SHP77 treated with DMSO at 0.1 percent for 48 hours (cell line): ENCODE measurements at regions not wholly inside any gene's neighbourhood (a gene's known extent, or its start where the extent isn't known, plus 50 kb on each side); places are given as distances from the start of the nearest gene placed in this dataset.
"Not testable (repeated sequence)": the region's sequence is repeated elsewhere in the genome, so short reads cannot be mapped to it uniquely, and the experiment has no call there.

Experiments
- DNase-seq: peaks from one replicate; lab custom pipeline; 2025; lab: John Stamatoyannopoulos, UW

DNA sequence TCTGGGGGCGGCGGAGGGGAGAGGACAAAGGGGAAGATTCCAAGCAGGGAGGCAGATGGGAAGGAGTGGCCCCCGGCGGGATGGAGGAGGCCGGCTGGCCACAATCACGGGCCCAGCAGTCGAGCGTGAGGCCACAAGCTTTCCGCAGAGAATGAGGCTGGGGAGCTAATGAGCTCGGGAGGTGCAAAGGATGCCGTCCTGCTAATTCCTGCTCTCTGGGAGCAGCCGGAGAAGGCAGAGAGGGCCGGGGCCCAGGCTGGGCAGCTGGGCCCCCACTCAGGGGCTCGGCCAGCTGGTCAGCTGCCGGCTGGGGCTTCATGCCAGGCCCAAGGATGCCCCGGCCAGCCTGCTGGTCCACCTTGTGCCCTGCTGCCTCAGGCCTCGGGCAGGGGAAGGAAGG is 98.1 kb upstream of the LHX5 start:
- no peak for DNase-seq

DNA sequence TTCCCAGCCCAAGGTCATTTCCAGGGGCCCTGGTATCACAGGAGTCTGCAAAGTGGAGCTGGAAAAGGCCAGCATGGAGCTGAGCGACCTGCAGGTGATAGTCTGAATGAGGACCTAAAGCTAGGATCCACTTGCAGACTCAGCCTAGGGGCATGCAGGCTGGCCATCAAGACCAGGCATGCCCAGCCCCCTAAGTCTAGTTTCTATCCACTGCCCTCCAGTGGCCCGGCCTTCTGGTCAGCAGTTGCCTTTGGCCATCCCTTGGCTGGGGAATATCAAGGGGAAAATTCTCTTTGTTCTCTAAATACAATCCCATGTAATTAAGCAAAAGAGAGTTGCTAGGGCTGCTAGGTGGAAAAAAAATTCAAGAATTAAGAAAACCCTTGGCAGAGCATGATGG is 96.3 kb upstream of the LHX5 start:
- no peak for DNase-seq

DNA sequence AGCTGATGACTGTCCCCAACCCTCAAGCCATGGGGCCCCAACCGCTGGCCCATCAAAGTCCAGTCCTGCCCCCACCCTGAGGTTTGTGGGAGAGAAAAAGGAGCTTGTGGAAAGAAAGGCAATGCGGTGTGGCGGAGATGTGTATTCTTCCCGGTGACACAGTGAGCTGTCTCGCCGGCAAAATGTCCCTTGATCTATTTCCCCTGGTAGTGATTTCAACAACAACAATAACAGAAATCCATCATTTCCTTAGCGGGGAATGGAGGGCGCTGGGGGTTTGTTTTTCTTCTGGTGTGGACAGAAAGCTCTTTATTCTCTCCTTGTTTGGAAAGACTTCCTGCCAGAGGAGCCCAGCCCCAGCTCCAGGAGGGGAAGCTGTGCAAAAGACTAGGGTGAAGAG is 93.7 kb upstream of the LHX5 start:
- DNase-seq = no peak

DNA sequence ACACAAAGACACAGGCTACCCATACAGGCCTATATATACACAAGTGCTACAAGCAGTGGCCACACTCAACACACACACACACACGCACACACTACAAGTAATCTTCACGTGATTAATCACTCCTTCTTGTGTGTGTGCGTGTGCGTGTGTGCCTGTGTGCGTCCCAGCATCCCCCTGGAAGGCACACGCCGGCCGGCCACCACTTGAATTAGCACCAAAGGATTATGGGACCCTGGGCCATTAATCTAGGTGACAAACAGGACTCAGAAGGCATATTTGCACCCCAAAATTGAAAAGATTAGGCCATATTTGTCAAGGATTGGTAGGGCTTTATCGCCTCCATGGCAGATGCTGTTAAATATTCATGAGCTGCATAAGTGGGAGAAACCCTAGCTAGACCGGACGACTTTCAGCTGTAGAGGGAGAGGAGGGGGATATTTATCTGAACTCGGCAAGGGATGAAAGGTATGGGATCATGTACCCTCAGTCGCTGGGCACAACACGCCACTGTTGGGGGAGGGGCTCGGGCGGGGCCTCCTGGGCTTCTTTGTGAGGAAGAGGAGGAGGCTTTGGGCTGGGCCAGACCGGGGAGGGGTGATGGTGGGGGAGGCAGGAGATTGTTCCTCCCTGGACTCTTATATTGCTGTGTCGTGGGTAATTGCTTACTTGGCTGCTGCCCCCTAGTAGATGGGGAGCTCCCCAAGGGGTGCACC is 89.6 kb upstream of the LHX5 start:
- DNase-seq = no peak

DNA sequence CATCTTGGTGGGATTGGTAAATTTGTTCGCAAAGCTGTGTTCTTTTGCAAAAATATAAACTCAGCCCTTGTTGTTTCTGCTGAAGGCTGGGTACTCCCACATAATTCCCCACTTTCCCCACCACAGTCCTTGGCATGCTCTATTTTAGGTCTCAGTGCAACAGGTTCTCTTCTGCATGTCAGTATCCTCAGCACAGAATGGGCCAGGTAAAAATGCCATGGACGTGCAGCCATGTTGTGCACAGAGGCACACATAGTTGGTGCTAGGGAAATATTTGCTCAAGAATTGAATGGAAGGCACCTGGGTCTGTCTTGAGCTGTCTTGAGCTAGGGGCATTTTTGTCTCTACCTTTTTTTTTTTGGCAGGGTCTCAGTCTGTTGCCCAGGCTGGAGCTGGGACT is 87.8 kb upstream of the LHX5 start:
- no peak for DNase-seq

DNA sequence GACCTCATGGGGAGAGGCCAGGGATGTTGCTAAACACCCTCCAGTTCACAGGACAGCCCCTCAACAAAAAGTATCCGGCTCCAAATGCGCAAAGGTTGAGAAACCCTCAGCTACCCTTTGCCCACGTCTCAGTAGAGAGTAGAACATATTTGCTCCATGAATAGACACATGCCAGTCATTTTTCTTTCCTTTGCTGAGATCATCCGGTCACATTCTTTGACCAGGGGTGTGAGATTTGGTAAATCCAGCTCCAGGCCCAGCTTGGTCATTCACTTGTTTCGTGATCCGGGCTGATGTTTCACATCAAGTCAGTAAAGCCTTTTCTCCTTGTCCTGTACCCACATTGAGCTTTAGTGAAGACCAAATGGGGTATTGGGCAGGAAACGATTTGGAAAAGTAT is 83.6 kb upstream of the LHX5 start:
- DNase-seq = no peak

DNA sequence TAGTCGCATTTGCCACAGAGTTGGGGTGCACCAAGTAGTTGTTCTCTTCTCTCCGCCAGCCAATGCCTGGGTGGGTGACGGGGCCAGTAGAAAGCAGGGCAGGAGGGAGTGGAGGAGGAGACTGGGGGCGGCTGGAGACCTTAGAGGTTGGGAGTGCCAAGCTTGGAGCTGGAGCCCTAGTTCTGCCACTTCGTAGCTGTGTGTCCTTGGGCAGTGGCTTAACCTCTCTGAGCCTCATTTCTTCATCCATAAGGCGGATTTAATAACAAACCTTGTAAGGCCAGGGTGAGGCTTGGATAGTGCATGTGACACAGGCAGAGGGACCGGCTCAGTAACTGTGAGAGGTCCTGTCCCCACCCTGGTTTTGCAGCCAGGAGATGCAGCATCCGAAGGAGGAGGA is 81.1 kb upstream of the LHX5 start:
- no peak for DNase-seq

DNA sequence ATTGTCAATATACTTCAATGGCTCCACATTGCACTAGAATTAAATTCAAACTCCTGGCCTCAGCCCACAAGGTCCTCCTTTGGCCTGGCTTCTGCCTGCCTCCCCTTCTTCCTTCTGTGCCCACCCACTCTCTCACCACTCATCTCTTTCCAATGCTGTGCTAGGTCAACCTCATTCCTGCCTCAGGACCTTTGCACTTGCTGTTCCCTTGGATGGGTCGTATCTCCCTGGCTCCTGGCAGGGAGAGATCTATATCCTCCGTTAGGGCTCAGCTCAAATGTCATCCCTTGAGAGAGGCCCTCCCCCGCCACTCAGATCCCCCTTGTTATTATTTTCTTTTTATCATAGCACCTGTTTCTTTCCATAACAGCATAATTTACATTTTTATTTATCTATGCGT is 79.9 kb upstream of the LHX5 start:
- no peak for DNase-seq

DNA sequence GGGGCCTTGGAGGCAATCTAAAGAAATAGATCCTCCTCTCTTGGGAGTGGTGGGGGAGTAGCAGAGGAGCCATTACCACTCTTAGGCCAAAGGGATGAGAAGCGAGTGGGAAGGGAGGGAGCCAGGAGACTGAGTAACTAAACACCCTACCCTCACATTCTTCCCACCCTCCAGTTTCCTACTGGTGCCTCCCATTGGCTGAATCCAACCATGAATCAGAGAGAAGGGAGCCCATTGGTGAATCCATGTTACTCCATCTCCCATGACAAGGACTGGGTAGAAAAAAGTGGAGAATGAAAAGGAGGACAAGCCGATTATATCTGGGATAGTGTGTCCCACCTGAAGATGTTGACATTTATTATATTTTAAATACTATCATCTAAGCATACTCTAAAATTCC is 76.8 kb upstream of the LHX5 start:
- DNase-seq = no peak

DNA sequence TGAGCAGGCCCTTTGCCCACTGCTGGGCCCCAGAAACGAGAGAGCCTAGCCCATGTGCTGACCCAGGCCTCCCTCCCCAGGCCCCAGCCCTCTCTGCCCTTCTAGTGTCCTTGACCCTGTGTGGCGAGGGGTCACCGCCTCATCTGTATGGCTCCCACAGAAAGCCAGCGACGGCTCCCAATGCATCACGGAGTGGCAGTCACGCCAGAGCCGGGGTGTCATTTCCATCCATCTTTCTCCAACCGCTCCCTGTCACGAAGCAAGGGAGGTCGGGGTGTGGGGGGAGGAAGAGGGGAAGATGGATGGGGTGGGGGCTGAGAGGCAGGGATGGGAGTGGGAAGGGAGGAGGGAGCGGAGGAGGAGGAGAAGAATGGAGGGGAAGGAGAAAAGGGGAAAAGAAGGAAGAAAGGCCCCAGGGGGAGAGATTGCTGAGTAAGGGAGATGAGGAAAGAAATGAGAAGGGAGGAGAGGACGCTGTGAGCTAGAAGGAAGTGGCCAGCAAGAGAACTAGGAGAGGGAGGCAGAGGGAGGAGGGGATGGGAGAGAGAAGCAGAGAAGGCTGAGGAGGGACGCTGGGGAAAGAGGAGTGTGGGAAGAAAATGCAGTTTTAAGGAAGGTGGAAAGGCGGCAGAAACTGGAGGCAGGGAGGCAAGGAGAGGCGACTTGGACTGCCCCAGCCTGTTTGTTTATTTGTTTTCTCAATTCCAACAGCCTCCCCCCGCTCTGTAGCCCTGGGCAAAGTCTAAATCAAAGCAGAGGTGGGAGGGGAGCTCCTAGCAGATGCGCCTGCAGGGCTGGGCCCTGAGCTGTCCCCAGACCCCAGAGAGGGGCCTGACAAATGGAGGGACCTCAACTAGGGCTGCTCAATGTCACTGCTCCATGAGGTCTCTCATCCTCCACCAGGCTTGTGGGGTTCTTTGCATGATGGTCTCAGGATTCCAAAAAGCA is 75.5 kb upstream of the LHX5 start:
- no peak for DNase-seq

DNA sequence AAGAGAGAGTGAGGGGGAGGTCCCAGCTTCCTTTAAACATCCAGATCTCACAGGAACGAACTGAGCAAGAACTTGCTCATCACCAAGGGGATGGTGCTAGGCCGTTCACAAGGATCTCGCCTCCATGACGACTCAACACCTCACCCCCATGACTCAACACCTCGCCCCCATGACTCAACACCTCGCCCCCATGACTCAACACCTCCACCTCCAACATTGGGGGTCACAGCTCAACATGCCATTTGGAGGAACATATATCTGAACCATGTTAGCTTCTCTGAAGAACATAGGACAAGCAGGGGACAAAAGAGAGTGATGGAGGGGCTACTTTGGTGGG is 66.0 kb upstream of the LHX5 start:
- no peak for DNase-seq

DNA sequence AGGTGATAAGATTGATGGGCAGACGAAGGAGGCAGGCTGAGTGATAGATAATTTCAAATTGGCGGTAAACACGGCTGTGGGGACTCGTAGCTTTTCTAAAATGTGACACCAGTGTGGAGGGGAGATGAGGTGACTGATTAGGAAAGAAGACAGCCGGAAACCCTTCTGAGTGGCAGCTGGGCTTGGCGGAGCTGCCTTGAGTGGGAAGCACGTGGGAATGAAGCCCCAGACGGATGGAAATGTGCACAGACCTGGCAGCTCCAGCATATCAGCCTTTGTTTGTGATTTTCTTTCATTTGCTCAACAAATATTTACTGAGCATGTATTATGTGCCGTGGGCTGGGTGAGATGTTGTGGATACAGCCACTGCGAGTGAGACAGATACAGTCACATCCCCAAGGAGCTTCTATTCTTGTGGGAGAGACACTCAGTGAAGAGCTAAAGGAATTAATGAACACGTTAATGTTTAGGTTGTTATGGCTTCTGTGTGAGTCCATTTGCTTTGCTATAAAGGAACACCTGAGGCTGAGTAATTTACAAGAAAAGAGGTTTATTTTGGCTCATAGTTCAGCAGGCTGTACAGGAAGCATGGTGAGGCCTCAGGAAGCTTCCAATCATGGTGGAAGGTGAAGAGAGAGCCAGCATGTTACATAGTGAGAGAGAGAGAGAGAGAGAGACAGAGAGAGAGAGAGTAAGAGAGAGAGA is 65.5 kb upstream of the LHX5 start:
- DNase-seq = no peak

DNA sequence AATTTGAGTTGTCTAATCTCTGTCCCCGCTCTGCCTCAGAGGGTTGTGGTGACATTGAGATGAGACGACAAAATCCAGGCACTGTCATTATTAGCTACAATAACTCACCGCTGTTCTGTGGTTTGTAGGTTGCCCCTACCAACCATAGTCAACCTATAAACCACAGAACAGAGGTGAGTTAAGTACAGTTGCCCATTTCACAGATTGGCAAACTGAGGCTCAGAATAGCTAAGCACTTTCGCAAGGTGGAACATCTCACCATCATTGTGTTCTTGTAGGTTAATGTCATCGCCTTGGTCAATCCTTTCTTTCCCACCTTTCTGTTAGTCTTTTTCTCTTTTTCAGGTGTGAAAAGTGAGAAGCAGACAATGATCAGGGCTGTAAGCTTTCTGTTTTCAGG is 63.4 kb upstream of the LHX5 start:
- DNase-seq = no peak

DNA sequence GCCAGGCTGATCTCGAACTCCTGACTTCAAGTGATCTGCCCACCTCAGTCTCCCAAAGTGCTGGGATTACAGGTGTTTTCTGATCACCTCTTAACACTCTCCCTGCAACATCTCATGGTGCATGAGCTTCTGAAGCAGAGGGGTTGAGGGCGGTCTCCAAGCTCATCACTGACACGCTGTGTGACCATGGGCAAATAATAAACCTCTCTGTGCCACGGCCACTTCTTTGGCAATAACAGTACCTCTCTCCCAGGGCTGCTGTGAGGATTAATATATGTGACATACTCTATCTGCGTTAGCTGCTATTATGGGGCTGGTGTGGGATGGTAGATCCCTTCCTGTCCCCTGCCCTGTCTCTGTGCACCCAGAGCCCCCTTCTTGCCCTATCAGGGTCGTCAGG is 62.9 kb upstream of the LHX5 start:
- no peak for DNase-seq

DNA sequence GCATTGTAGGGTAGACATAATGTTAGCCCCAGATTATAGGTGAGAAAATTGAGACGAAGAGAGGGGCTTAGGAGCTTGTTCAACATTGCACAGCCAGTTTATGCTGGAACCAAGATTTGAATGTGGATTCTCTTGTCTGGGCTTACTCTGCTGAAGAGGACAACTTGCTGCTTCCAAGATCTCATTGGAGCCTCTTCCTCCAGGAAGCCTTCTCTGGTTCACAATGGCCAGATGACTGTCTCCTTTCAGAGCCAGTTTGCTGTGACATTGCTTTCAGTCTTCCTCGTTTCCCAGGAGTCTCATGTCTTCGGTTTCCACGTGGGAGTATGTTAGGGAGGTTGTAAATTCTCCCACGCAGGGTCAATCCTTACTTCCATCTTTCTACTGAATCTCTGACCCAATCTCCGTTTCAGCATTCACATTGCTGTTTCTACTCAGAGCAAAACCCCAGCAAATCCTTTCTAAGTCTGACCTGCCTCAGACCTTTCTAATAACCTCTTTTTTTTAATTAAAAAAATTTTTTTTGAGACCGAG is 62.2 kb upstream of the LHX5 start:
- no peak for DNase-seq

DNA sequence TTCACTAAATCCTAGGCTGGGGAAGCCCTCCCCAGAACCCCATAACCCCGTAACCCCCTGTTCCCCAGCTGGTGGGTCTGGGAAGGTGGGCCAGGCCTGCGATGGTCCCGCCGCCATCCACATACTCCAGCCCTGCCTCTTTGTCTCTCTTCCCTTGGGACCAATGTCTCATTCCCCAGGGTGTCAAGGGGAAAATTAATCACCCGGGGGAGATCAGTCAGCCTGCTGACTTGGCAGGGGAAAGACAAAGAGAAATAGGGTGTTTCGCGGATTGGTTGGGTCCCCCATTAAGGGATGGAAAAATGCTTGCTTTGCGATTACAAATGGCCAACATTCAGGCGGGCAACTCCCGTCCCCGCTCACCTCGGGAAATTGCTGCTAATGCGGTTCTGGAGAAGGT is 60.6 kb upstream of the LHX5 start:
- DNase-seq = no peak

DNA sequence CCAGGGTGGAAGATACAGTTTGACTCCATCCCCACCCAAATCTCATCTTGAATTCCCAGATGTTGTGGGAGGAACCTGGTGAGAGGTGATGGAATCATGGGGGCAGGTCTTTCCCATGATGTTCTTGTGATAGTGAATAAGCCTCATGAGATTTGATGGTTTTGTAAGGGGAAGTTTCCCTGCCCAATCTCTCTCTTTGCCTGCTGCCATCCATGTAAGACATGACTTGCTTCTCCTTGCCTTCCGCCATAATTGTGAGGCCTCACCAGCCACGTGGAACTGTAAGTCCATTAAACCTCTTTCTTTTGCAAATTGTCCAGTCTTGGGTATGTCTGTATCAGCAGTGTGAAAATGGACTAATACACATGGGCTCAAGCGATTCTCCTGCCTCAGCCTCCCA is 59.4 kb upstream of the LHX5 start:
- not testable (repeated sequence) for DNase-seq

DNA sequence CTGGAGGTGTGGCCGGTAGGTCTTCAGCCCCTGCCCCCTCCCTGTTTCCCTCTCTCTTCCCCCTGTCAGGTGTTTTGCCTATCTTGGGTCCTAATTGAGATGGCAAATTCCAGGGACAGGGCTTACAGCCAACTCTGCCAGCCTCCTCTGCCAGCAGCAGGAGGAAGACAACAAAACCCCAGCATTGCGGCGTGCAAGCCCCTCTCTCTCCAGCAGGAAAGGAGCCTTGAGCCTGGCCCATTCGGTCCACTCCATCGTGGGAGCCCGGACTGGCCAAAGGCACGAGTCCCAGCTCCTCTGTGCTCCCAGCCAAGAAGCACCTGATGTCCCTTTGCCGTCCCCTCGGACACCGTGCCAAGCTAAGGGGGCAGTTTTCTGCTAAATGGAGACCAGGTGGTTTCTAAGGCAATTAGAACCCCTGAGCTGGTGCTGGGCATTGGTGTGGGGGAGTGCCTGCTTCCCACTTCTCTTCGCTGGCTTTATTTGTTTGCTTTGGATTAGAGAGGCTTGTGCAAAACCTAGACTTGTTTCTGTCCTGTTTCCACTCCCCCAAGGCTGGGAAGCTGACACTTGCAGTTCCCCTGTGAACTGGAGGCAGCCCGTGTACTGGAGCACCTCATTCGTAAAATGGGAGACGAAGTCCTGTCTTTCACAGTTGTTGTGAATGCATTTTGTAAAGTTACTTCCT is 57.1 kb upstream of the LHX5 start:
- no peak for DNase-seq

DNA sequence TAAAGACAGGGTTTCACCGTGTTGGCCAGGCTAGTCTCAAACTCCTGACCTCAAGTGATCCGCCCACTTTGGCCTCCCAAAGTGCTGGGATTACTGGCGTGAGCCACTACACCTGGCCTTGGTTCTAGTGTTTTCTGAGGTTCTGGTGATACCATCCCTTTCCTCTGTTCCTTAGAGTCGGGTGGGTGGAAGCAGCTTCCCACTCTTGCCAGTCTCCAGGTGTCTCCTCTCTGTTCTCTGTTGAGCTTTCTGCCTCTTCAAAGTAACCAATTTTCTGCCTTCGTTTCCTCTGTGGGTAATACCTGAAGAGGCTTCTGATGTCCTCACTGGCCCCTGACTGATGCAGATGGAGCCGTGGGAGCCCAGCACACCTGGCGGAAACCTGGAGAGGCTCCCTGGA is 53.4 kb upstream of the LHX5 start:
- no peak for DNase-seq

DNA sequence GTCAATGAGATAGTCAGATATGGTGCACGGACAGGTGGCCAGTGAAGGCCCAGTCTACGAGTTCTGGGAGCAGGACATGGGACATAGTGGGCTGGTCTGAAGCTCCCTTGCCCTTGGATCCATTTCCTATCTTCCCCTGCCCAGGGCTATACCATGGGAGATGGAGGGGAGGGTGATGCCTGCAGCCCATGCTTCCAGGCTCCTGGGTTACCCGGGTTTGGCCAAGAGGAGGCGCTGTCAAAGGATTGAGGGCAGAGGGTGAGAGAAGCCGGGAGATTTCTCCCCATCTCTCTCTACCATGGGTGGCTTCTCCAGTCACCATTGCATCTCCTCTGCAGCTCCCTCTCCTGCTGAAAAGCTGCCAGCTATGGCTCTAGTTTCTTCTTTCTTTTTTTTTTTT is 52.8 kb upstream of the LHX5 start:
- no peak for DNase-seq

DNA sequence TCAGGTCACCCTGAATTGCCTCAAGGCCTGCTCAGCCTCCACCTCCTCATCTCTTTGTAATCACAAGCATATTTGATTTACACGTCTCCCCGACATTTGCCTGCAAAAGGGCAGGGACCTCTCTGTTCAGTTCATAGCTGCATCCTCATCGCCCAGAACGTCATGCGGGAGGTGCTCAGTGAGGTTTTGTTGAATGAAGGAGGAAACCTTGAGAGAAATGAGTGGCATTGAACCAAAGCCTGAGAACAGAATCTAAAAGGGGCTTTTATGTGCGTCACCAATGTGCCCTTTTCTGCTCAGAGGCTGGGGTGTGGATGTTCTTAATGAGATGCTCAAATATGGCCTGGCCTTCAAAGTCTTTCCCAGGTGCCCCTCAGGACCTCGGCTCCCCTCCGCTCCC is 50.0 kb upstream of the LHX5 start:
- DNase-seq = no peak
